ENCODE measurements at regions not wholly inside any gene's neighbourhood (a gene's known extent, or its start where the extent isn't known, plus 50 kb on each side); places are given as distances from the start of the nearest gene placed in this dataset.
"Not testable (repeated sequence)": the region's sequence is repeated elsewhere in the genome, so short reads cannot be mapped to it uniquely, and the experiment has no call there.

DNA sequence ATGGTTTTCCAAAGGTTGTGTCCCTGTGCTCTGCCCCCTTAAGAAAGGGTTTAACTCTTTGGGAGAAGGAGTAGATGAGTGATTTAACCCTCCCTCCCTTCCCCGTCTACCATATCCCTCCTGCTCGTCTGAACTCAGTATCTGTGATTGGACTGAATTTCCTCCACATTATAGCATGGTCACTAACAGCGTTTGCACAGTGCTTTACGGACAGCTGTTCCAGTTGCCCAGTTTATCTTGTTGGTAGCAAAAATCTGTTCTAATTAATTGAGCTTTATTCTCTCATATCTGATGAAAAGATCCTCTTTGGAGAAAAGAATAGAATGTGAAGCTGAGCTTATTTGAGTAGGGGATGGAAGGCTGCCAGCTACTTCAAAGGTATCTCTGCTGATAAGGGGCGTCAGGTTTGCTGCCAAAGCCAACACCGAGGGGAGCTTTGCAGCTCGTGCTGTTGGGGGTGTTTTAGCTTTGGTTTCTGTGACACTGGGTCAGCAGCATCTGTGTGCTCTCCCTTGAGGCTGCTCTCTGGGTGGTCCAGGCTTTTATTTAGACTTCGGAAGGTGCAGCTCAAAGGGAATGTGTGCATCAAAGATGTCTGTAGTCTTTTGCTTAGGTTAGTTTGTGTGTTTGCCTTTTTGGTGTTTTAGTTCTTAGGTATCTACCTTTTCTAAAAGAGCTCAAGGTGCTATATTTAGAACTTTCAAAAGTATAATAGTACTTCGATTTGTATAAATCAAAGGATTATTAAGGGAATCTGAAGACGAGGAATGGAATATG lies 118.8 kb upstream of the IKBKE start:
- intact Hi-C loops (cut with DNase I); DNase-seq (ENCODE audit: low spot score); ATAC-seq: not testable (repeated sequence)

DNA sequence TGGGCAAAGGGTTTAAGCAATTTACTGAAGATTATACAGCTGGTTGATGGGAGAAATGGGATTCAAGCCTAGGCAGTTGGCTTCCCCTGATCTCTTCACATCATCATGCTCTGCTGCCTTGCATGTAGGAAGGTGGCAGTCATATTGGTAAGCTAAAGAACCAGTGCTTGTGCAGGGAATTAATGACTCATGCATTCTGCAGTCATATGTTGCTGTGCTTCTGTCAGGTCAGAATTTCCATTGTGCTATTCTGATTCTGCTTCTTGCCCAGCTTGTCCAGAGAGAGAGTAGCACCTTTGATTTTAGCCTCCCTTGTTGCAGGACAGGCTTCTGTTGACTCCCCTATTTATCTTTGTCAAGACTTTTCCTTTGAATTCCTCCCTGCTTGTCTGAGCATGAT lies 114.0 kb upstream of the IKBKE start:
- ATAC-seq; intact Hi-C loops (cut with DNase I); DNase-seq (ENCODE audit: low spot score): not testable (repeated sequence)

DNA sequence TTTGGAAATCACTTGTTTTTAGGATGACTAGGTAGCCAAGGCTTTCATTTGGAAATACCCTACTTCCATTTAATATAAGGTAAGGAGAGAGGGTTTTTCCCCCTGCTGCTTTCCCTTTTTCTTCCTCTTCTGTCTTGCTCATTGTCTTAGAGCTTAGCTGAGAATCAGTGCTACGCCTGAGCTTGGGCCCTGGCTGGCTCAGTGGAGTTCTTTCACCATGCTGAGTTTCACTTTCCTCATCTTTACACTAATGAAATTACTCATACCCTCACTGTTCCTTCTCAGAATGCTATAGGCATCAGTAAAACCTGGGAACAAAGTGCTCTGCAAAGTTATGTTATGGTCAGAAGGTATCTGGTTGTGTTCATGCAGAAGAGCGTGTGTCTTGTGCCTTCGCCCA lies 112.3 kb upstream of the IKBKE start:
- ATAC-seq; DNase-seq (ENCODE audit: low spot score); intact Hi-C loops (cut with DNase I): not testable (repeated sequence)

DNA sequence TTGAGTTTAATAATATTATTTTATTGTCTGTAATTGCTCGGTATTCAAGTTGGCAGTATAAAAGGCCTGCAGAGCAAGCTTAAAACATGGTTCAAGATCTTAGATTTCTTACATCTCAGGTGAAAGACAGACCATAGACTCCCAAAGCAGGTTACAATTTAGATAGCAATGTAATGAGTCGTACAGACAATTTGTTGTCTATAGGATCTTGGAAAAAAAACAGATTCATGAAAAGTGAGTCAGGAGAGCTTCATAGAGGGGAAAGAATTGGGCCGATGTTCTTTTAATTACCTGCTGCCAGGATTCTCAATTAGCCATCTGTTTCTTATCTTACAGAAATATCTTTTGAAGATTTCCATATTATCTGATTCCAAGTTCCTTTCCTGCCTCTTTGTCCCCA lies 111.5 kb upstream of the IKBKE start:
- intact Hi-C loops (cut with DNase I); DNase-seq (ENCODE audit: low spot score); ATAC-seq: not testable (repeated sequence)

DNA sequence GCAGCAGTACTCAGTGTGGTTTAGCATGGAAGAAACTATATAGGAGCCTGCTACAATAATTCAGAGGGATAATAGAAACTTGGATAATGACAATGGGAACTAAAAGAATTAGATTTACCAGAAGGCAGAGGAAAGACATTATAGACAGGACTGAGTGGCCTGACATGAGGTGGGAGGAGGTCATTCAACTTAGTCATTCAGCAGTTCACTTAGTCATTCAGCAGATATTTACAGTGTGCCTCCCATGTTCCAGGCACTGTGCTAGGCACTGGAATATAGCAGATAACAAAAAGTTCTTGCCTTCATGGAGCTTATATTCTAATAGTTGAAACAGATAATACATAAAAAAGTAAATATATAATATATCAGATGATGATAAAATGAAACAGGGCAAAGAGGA lies 110.9 kb upstream of the IKBKE start:
- intact Hi-C loops (cut with DNase I); DNase-seq (ENCODE audit: low spot score); ATAC-seq: not testable (repeated sequence)

DNA sequence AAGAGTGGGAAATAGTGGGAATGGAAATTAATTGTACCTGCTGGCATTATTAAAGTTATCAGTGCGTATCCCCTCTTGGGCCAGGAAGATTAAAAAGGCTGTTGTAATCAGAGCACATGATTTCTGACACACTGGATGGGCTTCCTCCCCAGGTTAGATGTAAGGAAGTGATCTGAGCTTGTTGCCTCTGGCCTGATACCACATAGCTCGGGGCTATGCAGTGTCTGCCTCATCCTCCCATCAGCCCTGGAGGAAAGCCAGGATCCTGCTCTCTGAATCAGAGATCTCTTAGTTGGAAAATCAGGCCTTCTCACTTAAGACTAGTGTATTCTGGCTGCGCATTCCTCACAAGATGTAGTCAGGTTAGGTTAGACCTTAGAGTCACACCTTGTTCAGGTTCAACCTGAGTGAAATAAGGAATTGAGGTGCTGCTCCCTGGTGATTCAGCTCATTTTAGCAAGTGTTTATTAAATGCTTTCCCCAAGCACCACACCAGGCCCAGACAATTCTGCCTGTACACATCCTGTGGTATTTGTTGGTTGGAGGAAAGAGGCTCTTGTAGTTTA lies 108.2 kb upstream of the IKBKE start:
- ATAC-seq; intact Hi-C loops (cut with DNase I); DNase-seq (ENCODE audit: low spot score): not testable (repeated sequence)

DNA sequence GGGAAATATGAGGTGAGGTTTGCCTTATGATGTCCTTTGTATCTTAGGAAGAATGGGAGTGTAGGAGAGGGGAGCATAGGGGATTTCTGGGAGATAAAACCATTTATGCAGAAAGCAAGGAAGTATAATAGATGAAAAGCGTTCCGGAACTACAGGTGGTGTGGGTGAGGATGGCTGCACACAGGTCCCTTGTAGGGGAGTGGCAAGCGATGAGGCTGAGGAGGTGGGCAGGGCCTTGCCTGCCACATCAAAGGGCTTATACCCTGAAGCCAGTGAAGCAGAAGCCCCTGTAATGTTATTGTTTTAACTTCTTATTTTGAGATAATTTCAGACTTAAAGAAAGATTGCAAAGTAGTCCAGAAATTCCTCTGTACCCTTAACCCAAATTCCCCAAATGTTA lies 107.3 kb upstream of the IKBKE start:
- DNase-seq (ENCODE audit: low spot score); ATAC-seq; intact Hi-C loops (cut with DNase I): not testable (repeated sequence)

DNA sequence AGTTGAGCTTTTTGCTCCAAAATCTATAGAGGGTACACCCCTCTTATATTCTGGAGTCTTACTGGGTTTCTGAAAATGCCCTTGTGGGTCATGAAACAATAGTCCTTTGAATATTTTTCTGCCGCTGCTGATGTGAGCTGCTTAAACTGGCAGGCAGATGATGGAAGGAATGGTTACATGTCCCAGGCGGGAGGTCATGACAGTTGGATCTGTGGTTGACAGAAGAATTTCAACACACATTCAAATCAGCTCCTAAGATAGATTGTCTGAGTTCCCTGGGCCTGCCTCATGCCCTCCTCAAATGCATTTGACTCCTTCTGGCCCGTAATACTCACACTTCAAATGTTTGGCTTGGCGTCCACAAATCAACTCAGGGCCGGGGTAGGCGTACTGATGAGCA lies 105.0 kb upstream of the IKBKE start:
- intact Hi-C loops (cut with DNase I); DNase-seq (ENCODE audit: low spot score): not testable (repeated sequence)
- ATAC-seq: peak; percentile 64

DNA sequence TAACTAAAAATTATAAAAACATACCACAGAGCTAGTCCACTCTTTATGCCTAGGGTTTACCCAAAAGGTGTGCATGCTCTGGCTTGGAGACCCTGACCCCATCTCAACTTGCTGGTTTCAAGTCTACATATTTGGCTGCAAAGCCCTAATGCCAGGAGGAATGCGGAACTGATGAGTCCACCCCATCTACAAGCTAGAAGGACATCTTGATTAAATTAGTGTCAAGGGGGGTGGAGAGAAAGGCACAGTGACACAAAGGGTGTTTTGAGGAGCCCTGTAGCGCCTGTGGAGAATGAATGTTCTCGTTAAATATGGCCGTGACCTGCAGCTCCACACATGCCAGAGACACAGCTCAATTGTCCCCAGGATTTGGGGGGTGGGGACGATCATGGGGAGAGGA lies 104.1 kb upstream of the IKBKE start:
- intact Hi-C loops (cut with DNase I): not testable (repeated sequence)
- ATAC-seq: peak; percentile 44

DNA sequence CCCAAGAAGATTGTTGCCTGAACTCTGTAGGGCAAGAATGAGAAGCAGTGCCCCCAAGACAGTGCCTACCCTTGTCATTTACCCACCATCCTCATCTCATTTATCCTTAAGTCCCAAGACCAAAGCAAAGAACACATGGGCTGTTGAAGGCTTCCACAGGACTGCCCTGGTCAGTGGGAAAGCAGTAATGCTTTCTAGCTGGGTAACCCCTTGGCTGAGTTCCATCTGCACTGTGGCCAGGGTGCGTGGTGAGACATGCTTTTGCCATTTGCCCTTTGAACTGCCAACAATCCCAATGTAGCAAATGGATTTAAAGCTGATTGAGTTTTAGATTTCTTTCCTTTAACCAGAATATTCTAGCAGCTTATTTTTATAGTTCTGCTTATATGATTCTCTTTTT lies 103.5 kb upstream of the IKBKE start:
- intact Hi-C loops (cut with DNase I); DNase-seq (ENCODE audit: low spot score): not testable (repeated sequence)
- peak; percentile 52 for ATAC-seq

More for the DNA sequence above, 104.1 kb upstream of the IKBKE start:
- DNase-seq (ENCODE audit: low spot score): not testable (repeated sequence)

DNA sequence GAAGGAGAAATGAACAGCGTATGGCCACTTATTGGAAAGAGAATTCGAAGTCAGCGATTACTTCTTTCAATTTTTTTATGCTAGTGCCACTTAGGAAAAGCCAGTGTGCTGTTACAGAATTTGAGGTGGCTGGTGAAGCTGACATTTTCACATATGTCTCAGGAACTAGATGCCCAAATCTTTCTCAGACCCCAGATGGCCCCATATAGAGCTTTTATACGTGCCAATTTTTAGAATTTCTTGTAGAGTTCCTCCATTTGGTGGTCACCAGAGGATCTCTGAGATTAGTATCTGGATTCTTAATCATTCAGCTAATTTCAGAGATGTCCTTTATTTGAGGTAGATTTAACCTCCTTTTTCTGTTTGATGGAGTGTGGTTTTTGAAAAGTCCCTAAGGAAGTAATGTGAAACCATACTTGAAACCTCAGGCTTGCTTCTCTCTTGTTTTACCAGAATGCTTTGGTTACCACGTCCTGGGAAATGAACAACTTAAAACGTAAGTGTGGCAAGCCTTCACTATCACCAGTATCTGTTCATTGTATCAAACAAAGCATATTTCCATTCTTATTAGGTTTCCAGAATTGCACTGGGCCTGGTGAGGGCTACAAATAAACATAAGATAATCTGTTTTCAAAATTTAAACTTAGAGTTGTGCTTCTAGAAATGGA lies 102.2 kb upstream of the IKBKE start:
- intact Hi-C loops (cut with DNase I); DNase-seq (ENCODE audit: low spot score); ATAC-seq: not testable (repeated sequence)

DNA sequence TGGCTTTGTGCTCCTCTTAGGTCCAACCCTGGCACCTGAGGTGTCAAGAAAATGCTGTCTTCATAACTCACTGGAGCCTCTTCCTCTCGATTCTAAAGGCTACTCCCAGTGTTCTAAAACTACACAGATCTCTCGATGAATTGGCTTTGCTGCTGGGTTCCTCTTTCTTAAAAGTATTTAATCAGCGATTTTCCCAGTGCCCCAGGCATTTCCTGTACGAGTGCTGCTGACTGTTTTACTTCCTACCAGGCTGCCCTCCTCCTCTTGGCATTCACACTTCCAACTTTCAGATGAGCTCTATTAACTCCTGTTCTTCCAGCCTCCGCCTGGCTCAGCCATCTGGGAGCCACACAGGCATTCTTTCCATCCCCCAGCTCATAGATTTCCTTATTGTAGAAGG lies 95.6 kb upstream of the IKBKE start:
- intact Hi-C loops (cut with DNase I); DNase-seq (ENCODE audit: low spot score): not testable (repeated sequence)
- ATAC-seq: peak; percentile 78

DNA sequence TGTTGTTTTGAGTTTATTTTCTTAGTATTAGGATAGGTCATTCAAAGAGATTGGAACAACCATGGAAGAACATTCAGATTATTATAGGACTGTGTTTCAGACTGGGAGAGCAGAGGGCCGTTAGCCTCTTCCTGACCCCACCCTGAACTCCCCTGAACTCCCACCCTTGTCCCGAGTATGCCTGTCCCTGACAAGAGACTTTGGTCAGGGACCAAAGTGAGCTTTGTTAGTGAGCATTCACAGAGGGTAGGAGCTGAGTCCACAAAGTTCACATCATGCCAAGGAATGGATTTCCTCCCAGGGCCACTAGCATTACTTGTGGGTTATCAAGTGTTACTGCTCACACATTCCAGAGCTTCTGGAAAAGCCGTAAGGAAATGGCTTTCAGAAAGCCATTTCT lies 94.7 kb upstream of the IKBKE start:
- intact Hi-C loops (cut with DNase I); DNase-seq (ENCODE audit: low spot score): not testable (repeated sequence)
- ATAC-seq: peak; percentile 32

DNA sequence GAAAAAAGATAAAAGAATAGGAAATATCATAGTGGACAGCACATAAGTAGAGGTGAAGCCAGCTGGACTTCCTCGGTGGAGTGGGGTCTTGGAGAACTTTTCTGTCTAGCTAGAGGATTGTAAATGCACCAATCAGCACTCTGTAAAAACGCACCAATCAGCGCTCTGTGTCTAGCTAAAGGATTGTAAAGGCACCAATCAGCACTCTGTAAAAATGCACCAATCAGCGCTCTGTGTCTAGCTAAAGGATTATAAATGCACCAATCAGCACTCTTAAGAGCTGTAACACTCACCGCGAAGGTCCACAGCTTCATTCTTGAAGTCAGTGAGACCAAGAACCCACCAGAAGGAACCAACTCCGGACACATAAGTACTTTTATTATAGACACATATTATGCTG lies 91.8 kb upstream of the IKBKE start:
- ATAC-seq; DNase-seq (ENCODE audit: low spot score); intact Hi-C loops (cut with DNase I): not testable (repeated sequence)

DNA sequence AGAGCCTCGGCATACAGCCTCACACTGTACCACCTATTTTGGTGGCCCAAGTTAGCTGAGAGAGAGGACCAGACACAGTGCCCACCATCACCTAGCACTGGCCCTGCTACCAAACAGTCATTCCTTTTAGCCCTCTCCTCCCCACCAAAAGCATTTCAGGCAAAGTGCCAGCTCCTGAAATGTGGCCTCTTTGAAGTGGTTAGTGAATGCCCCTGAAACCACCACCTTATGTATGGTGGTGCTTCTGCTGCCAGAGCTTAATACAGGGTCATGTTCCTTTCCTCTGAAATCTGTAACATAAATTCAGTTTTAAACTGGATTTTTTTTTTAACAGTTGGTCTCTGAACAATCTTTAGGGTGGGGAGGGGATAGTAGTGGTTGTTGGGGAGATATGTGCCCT lies 91.0 kb upstream of the IKBKE start:
- intact Hi-C loops (cut with DNase I); ATAC-seq; DNase-seq (ENCODE audit: low spot score): not testable (repeated sequence)

DNA sequence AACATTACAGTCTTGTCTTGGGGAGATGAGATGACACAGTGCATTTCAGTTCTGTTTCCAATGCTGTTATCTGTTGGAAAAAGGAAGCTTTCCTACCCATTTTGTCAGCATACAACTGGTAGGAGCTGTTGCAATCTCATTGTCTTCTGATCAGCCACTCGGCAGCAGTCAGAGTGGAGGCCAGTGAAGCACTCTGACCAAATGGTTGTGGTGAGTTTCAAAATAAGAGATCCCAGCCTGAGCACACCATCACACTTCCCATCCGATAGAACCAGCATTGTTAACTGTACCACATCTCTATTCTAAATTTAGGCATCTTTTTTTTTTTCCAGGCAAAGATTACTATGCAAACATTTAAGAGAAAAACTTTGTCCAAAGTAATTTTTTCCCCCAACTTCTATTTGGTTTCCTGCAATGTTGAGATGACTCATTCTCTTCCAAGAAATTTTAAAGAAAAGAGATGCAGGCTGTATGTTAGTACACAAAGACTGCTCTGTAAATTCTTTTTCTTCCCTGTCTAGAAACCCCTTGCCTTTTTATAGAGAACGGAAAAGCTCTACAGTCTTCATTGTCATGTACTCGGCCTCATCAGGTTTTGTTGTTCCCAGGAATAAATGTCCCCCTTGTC lies 90.0 kb upstream of the IKBKE start:
- DNase-seq (ENCODE audit: low spot score); intact Hi-C loops (cut with DNase I): not testable (repeated sequence)
- ATAC-seq: peak; percentile 79

DNA sequence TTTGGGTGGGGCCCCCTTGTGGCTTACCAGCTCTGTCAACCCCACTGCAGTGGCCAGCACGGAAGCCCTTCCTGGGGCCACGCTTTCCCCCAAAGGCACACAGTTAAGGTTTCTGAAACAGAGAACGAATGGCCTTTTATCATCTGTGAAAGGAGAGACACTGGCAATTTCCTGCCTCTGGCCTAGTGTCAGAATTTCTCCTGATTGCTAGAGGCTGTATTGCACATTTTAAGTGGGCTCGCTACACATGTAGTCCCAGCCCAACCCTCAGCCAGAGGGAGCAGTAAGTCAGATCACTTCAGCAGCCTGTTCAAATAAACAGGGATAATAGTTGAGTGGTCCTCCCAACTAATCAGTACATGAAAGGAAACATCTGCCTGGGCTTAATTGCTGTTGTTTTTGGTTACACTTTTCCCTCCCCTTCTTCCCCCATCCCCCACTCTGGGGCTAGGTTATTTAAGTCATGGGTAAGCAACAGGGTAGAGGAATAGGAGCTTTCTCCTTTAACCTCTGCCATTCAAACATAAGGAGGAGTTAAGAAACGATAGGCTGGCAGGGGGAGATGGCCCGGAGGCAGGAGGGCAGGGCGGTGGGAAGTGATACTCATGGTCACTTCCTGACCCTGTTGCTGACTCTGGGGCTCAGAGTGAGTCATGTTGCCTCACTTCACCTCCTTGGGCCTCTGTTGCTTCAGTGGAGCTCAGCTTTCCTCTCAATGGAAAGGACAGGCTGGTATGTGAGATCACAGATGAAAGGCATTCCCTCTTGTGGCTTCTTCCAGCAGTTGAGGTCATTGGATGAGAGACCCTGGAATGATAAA lies 89.3 kb upstream of the IKBKE start:
- intact Hi-C loops (cut with DNase I); DNase-seq (ENCODE audit: low spot score): not testable (repeated sequence)
- ATAC-seq: peak; percentile 78

DNA sequence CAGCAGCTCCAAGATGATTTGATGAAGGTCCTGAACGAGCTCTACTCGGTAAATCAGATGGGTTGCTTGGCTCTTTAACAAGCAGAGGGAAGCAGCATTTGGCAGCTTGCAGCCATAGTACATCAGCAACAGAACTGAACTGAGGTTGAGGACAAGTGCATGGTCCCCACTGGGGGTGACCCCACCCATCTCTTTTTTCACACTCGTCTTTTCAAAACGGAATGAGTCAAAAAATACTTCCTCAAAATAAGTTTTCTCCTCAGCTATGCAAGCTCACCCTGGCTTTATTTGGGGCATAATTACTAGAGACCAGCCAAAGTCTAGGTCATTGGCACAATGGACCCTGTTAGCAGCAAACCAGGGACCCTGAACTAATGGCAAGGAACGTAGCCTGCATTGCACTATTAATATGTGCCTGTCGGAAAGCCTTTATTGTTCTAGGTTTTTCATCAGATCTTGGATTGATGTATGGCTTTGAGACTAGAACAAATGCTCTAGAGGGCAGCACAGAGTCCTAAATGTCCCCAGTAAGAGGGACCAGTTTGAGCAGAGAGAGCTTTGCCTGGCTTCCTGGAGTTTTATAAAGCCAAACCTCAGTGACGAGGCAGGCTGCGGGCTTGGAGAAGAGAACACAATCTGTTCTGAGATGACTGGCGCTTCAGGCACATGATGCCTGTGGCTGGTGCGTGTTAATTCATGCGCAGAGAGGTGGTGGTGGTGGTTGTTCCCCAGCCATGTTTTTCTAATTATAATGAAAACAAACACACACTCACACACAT lies 86.1 kb upstream of the IKBKE start:
- DNase-seq (ENCODE audit: low spot score); intact Hi-C loops (cut with DNase I): not testable (repeated sequence)
- ATAC-seq: peak; percentile 53

Data from sciatic nerve (tissue), 2 donors.